Stomach (tissue), 4 donors: ENCODE measurements at regions not wholly inside any gene's neighbourhood (a gene's known extent, or its start where the extent isn't known, plus 50 kb on each side); places are given as distances from the start of the nearest gene placed in this dataset.

Experiments
- POLR2A ChIP-seq, 4 donors: fragments of 450-650 bp; IDR thresholded peaks; one replicate each; pipeline ENCODE4 v1.6.1; 2016; ENCODE audit warnings: antibody characterized with exemption in 4 of 4, control low read depth in 2 of 4, mild to moderate bottlenecking in 1 of 4, moderate library complexity in 1 of 4
- TF ChIP-seq, protein P1 (sequence below), 7 experiments: fragments of 450-650 bp in 4 of 7; fragments of 200-600 bp in 3 of 7; sonication (generic) in 3 of 7; IDR thresholded peaks; one replicate each; pipeline ENCODE4 v1.5.1; 2016 to 2019; ENCODE audit warnings: antibody characterized with exemption in 7 of 7, control low read depth in 2 of 7, mild to moderate bottlenecking in 1 of 7

DNA sequence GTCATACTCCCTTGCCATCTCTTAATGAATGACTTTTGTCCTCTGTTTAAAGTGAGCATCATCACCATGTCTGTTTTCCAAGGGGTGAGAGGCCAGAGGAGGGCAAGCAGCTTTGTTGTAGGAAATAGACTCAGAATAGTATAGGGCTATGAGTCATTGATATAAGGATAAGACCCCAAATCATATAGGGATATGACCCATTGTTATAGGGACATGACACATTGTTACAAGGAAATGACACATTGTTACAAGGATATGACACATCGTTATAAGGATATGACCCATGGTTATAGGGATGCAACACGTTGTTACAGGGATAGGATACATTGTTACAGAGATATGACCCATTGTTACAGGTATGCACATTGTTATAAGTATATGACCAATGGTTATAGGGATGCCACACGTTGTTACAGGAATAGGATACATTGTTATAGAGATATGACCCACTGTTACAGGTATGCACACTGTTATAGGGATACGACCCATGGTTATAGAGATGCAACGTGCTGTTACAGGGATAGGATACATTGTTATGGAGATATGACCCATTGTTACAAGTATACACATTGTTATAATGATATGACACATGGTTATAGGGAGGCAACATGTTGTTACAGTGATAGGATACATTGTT, 311.1 kb upstream of the ADARB2 start:
- TF ChIP-seq, protein P1, sequence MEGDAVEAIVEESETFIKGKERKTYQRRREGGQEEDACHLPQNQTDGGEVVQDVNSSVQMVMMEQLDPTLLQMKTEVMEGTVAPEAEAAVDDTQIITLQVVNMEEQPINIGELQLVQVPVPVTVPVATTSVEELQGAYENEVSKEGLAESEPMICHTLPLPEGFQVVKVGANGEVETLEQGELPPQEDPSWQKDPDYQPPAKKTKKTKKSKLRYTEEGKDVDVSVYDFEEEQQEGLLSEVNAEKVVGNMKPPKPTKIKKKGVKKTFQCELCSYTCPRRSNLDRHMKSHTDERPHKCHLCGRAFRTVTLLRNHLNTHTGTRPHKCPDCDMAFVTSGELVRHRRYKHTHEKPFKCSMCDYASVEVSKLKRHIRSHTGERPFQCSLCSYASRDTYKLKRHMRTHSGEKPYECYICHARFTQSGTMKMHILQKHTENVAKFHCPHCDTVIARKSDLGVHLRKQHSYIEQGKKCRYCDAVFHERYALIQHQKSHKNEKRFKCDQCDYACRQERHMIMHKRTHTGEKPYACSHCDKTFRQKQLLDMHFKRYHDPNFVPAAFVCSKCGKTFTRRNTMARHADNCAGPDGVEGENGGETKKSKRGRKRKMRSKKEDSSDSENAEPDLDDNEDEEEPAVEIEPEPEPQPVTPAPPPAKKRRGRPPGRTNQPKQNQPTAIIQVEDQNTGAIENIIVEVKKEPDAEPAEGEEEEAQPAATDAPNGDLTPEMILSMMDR (IDR thresholded peaks at IDR 0.05), result no peak
- no peak for TF ChIP-seq POLR2A (IDR thresholded peaks at IDR 0.05)
